Adrenal gland (tissue), 5 donors: ENCODE measurements at regions not wholly inside any gene's neighbourhood (a gene's known extent, or its start where the extent isn't known, plus 50 kb on each side); places are given as distances from the start of the nearest gene placed in this dataset.

ENCODE experiments used
- CTCF ChIP-seq, 6 experiments: fragments of 450-650 bp in 4 of 6; fragments of 200-600 bp in 2 of 6; sonication (generic) in 1 of 6; IDR thresholded peaks; 1 replicate in 5 of 6; 2 replicates in 1 of 6; pipeline versions ENCODE4 v1.5.1 to v1.8.0; 2016 to 2021; ENCODE audit warnings: antibody characterized with exemption in 6 of 6, mild to moderate bottlenecking in 2 of 6, moderate library complexity in 1 of 6
- POLR2A ChIP-seq, 2 donors: fragments of 450-650 bp; IDR thresholded peaks; one replicate each; pipeline ENCODE4 v1.6.1; 2017; ENCODE audit warnings: antibody characterized with exemption in 2 of 2, mild to moderate bottlenecking in 2 of 2, moderate library complexity in 1 of 2
- donor health status: DM: no; HTN: no; CAD: no.

DNA sequence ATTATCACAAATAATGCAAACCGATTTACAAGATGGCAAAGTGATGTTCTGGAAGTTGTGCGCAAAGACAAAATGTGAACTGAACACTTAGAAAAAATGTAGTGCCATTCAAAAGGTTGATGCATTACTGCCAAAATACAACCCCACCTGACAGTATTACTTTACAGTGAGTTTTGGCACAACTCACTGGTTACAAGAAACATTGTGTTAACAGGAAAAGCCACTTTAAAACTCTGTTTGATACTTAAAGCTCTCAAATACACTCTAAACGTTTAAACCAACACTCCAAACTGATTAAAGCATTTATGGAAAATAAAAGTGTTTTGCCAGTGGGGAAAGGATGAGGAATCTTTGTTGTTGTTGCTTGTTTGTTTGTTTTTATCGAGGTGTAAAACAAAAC is 173.4 kb upstream of the SATB2 start:
- TF ChIP-seq CTCF (IDR thresholded peaks at IDR 0.05) (no peak), POLR2A (IDR thresholded peaks at IDR 0.05) (no peak)
